ENCODE measurements at regions not wholly inside any gene's neighbourhood (a gene's known extent, or its start where the extent isn't known, plus 50 kb on each side); places are given as distances from the start of the nearest gene placed in this dataset.
"Not testable (repeated sequence)": the region's sequence is repeated elsewhere in the genome, so short reads cannot be mapped to it uniquely, and the experiment has no call there.

- DNase-seq = no peak
Observed at GRCh38 chr20:1845163-1845523, 50.1 kb upstream of the SIRPA start.

- DNase-seq = no peak
Observed at GRCh38 chr20:1844325-1845162, 50.7 kb upstream of the SIRPA start.

- DNase-seq = no peak
Observed at GRCh38 chr20:1842281-1842680, 52.9 kb upstream of the SIRPA start.

DNA sequence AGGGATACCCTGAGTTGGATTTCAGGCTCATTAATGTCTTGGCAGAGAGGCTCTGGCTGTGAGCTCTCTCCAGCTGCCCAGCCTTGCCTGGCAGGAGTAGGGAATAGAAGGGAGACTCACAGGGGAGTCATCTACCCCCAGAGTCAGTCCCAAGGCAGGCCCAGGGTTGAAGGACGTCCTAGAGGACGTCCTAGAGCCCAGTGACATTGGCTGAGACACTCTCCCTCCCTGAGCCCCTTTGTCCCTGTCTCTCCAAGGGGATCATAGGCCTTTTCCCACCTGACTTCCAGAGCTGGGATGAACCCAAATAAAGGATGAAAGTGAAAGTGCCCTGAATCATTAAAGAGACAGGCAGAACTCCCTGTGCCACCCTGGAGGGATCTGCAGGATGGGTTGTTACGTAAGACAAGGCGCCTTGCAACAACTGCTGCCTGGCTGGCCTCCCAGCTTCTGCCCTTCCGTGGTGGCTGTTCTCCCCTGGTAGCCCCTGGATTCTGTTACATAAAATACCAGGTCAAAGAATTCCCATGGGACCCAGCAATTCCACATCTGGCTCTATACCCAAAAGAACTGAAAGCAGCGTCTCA lies 53.6 kb upstream of the SIRPA start:
- DNase-seq = no peak

- no peak for DNase-seq
Observed at GRCh38 chr20:1840817-1841553, 54.2 kb upstream of the SIRPA start.

DNA sequence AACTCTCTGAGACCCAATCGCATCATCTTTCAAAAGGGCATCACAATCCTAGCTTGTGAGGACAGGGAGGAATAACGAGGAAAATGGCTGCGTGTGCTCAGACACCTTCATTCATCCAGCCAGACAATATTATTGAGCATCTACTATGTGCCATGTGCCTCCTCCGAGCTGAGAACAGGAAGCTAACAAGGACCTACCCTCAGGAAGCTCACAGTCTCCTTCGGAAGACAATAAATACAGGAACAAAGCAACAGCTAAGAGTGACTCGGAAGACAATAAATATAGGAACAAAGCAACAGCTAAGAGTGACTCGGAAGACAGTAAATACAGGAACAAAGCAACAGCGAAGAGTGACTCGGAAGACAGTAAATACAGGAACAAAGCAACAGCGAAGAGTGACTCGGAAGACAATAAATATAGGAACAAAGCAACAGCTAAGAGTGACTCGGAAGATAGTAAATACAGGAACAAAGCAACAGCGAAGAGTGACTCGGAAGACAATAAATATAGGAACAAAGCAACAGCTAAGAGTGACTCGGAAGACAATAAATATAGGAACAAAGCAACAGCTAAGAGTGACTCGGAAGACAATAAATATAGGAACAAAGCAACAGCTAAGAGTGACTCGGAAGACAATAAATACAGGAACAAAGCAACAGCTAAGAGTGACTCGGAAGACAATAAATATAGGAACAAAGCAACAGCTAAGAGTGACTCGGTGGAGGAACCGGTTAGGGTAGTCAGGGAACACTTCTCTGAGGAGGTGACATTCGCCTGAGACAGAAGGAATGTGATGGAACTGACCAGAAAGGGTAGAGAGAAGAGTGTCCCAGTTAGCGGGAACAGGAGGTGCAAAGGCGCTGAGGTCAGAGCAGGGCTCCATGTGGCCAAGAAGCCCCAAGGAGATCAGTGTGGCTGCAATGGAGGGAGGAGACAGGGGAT lies 55.6 kb upstream of the SIRPA start:
- DNase-seq = not testable (repeated sequence)

DNA sequence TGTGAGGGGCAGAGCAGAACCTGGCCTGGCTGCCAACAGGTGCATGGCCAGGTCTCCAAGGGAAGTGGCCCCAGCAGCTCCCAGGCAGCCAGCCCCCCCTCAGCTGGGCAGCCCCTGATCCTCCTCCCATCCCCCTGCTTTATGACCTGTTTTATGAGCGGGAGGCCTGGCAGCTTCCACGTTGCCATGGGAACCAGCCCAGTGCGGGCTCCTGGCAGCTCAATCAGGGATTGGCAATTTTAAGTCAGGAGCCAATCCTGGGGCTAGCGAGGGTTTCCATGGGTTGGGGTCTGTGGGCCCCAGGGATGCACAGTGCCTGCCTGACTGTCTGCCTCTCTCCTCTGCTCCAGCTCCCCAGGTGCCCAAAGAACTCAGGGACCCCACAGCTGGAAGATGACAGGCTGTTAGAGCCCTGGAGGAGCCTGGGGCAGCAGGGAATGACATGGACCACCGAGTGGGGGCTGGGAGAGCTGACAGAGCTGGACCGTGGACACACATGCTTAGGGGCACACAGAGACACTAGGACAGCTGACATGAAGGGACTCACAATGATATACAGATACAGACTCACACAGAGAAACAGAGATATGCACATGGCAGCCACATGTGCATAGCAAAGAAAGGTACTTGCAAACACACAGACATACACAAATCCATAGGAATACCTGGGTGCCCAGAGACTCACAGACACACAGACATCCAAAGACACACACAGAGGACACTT lies 56.5 kb upstream of the SIRPA start:
- DNase-seq = no peak

DNA sequence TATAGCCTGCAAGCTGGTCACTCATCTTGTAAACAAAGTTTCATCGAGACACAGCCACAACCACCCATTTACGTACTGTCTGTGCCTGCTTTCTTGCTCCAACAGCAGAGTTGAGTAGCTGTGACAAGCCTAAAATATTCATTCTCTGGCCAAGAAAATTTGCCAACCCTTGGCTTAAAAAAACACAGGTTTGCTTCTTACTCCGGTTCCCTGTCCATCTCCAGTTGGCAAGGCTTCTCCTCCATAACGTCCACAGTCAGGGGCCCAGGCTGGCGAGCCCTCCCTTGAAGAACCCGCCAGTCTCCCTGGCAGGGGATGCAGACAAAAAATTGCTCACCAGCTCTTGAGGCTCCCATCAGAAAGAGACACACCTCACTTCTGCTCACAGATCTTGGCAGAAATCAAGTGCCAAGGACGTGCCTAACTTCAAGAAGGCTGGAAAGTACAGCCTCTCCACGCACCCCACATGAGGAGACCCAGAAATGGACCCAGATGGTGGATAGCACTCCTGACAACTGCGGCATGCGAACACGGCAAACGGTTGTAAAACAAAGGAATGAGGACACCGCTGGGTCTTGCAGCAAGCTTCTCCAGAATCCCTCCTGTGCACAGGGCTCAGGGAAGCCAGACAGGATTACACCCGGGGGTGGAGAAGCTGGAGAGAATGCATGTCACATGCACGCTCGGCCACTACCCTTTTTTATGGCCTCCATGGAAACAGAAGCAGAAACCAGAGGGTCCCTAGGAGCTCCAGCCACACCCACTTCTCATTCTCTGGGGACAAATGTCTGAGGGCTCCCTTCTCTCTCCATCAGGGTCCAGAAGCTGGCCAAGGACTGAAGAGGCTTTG lies 59.8 kb upstream of the SIRPA start:
- no peak for DNase-seq

DNA sequence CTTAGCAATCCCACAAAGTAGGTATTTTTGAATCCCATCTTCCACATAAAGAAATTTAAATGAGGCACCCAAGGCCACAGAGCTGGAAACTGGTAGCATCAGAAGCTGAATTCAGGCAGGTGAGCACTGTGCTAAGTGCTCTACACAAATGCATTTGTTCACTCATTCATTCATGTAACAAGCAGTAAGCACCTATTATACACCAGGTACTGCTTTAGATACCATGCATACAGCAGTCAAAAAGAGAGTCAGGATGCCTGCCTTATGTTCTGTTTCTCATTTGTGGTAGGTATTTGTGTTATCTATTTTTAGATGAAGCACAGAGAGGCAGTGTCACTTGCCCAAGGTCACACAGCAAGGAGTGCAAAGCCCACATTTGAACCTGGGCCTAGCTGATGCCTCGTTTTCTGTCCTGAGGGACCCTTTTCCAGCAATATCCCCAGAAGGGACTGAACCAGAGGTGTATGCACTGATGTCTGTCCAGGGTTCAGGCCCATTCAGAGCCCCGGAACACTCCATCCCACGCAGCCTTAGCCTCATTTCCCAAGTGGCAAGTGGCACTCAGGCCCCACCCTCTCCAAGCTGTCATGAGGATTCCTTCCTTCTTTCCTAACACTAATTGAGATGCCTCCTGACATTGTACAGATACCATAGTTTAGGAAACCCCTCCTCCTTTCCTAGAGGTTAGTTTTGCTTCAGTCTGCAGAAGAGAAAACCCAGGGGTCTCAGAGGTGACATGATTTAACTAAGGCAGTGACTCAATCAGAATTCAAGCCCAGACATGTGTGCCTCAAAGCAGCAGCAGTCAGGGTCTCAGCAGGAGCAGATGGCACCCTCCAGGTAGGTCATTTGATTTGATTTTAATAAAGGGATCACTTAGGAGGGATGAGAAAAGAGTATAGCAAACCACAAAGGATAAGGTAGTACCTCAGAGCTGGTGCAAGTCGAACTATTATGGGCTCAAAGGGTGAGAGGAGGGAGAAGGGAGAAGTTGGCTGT lies 61.2 kb upstream of the SIRPA start:
- DNase-seq = no peak

DNA sequence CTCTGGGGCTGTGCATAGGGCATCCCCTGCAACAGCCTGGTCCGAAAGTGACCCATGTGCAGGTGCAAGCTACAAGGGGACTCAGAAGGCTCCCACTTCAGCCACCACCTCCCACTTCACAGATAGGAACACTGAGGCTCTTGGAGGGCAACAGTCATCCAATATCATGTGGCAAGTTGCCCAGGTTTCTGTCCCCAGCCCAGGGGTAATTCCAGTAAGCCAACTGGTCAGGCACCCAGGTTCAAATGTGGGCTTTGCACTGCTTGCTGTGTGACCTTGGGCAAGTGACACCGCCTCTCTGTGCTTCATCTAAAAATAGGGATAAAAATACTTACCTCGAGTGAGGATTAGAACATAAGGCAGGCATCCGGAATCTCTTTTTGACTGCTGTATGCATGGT lies 62.0 kb upstream of the SIRPA start:
- DNase-seq = no peak

GRCh38 chr20:1832634-1833033 lies 62.6 kb upstream of the SIRPA start:
- no peak for DNase-seq

GRCh38 chr20:1831606-1832005 lies 63.6 kb upstream of the SIRPA start:
- DNase-seq = no peak

DNA sequence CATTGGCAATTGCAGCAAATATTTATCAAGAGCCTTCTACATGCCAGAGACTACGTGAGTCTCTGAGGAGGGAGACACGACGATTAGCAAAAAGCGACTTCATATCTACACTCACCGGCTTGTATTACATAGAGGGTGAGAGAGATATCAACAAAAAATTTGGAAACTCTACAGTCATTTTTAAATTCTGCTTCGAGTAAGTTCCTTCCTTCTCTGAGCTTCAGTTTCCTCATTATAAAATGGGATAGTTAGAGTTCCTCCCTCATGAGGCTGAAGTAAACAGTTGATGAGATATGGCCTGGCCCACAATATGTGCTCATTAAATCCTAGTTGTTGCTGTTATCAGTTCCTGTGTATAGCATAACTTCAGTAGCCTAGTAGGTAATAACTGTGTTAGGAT lies 64.1 kb upstream of the SIRPA start:
- DNase-seq = no peak

GRCh38 chr20:1830240-1830639 lies 65.0 kb upstream of the SIRPA start:
- no peak for DNase-seq

GRCh38 chr20:1829531-1829930 lies 65.7 kb upstream of the SIRPA start:
- DNase-seq = no peak

- no peak for DNase-seq
Observed at GRCh38 chr20:1828786-1829131, 66.4 kb upstream of the SIRPA start.

DNA sequence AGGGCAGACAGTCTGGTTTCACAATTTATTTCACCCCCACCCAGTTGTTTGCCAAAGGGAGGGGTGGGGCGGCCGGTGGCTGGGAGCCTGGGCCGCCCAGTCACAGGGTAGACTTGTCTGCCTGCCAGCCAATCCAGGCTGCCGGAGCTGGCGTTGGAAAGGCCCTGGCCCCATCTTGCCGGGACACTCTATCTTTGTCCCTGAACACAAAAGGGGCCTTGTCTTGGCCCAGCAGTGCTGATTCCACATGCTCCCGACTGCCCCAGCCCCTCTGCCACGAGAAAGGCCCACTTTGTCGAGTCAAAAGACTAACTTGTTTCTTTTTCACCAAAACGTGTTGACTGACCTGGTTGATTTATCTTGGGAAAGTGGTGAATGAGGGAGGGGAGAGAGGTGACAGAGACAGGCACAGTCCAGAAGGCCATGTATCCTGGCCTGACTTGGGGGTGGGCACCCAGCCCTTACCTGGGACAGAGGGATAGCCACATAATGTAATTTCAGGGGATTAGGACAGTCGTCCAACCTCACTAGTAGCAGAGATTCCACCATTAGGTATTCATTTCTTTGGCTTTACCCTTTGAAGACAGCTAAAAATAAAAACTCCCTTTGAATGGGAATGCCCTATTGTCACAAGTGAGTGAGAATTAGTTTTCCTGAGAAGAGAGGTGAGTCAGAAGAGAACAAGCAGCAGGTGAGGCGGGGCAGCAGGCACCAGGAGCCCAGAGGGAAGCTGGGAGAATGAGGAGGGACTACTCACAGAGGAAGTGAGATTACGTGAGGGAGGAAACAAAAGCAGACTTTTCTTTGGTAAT lies 67.0 kb upstream of the SIRPA start:
- no peak for DNase-seq

DNA sequence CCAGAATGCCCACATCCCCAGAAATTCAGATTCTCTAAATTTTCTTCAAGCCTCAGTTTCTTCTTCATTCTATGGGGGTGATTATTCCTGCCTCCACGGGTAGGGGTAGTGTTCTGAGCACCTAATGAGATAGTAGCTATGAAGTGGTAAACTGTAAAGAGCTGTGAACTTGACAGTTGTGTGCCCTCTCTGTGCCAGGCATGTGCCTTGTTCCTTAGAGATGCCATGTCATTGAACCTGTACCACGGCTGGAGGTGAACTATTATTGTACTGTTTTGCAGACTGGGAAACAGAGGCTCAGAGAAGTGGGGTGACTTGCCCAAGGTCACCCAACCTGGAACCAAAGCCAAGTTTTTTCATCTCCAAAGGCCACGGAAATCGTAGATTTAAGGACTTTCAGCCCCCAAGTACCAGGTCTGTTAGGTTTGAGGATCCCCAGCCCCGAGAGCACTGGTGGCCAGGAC lies 67.7 kb upstream of the SIRPA start:
- no peak for DNase-seq

GRCh38 chr20:1825938-1826445 lies 69.2 kb upstream of the SIRPA start:
- DNase-seq = no peak

Data from NCI-H1048 (cell line).